HG02943 (cell line): ENCODE measurements at regions not wholly inside any gene's neighbourhood (a gene's known extent, or its start where the extent isn't known, plus 50 kb on each side); places are given as distances from the start of the nearest gene placed in this dataset.
"Not testable (repeated sequence)": the region's sequence is repeated elsewhere in the genome, so short reads cannot be mapped to it uniquely, and the experiment has no call there.

ENCODE experiments used
- ATAC-seq: cut with Tn5 transposase; IDR thresholded peaks from one replicate; pipeline ENCODE4 v1.9.1; 2021; ENCODE audit warnings: mild to moderate bottlenecking, low read depth, moderate library complexity; ENCODE audit not compliant: unreplicated experiment

GRCh38 chr6:163712981-163713380, 298.5 kb downstream of the QKI start:
- no peak for ATAC-seq

GRCh38 chr6:163712566-163712961, 298.0 kb downstream of the QKI start:
- no peak for ATAC-seq

GRCh38 chr6:163711615-163712565, 297.4 kb downstream of the QKI start:
- peak; percentile 48 for ATAC-seq

GRCh38 chr6:163710532-163711470, 296.3 kb downstream of the QKI start:
- no peak for ATAC-seq

- no peak for ATAC-seq
Observed at GRCh38 chr6:163709693-163710092, 295.2 kb downstream of the QKI start.

GRCh38 chr6:163709255-163709654, 294.7 kb downstream of the QKI start:
- no peak for ATAC-seq

- ATAC-seq: peak; percentile 43
Observed at GRCh38 chr6:163708466-163708865, 293.9 kb downstream of the QKI start.

GRCh38 chr6:163707387-163708355, 293.2 kb downstream of the QKI start:
- peak; percentile 49 for ATAC-seq

- no peak for ATAC-seq
Observed at GRCh38 chr6:163706500-163707087, 292.1 kb downstream of the QKI start.

GRCh38 chr6:163705923-163706322, 291.4 kb downstream of the QKI start:
- ATAC-seq: peak; percentile 48

- ATAC-seq: no peak
Observed at GRCh38 chr6:163702736-163703135, 288.2 kb downstream of the QKI start.

GRCh38 chr6:163701762-163702161, 287.2 kb downstream of the QKI start:
- ATAC-seq: no peak

GRCh38 chr6:163698086-163698485, 283.6 kb downstream of the QKI start:
- no peak for ATAC-seq

GRCh38 chr6:163696311-163696710, 281.8 kb downstream of the QKI start:
- not testable (repeated sequence) for ATAC-seq

- no peak for ATAC-seq
Observed at GRCh38 chr6:163695414-163695864, 280.9 kb downstream of the QKI start.

- no peak for ATAC-seq
Observed at GRCh38 chr6:163694988-163695398, 280.5 kb downstream of the QKI start.

- no peak for ATAC-seq
Observed at GRCh38 chr6:163694072-163694471, 279.6 kb downstream of the QKI start.

- ATAC-seq: no peak
Observed at GRCh38 chr6:163691049-163691448, 276.5 kb downstream of the QKI start.

- no peak for ATAC-seq
Observed at GRCh38 chr6:163688739-163689362, 274.3 kb downstream of the QKI start.
